Prostate gland (tissue), 2 donors: ENCODE measurements at regions not wholly inside any gene's neighbourhood (a gene's known extent, or its start where the extent isn't known, plus 50 kb on each side); places are given as distances from the start of the nearest gene placed in this dataset.

ENCODE experiments used
- POLR2A ChIP-seq: fragments of 450-650 bp; IDR thresholded peaks from one replicate; pipeline ENCODE4 v1.6.1; 2016; ENCODE audit warnings: antibody characterized with exemption, mild to moderate bottlenecking
- POLR2AphosphoS5 ChIP-seq: sonication (generic); formaldehyde crosslinking; IDR thresholded peaks from one replicate; pipeline ENCODE4 v1.6.1; 2017; ENCODE audit warnings: antibody characterized with exemption
- TF ChIP-seq, protein P1 (sequence below), 4 experiments: fragments of 200-600 bp in 2 of 4; fragments of 450-650 bp in 2 of 4; sonication (generic) in 2 of 4; IDR thresholded peaks; 1 replicate in 3 of 4; 2 replicates in 1 of 4; pipeline ENCODE4 v1.5.1; 2016 to 2019; ENCODE audit warnings: antibody characterized with exemption in 4 of 4, mild to moderate bottlenecking in 2 of 4, moderate library complexity in 2 of 4

DNA sequence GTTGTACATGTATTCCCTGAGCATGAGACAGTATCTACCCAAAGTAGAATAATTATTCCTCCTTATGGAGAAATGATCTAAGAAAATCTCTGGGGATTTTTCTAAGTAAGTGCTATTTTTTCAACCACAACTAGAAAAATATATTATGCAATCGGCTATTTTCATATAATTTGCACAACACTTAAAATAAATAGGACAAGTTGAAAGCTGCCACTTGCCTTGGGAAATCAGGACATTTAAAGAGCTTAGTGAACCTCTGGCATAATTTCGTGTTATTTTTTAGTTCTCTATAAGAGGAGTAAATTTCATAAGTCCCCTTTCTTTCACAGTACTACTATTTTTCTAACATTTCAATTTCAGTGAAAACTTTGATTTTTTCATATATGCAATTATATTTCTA lies 672.1 kb downstream of the OTOL1 start:
- TF ChIP-seq, protein P1, sequence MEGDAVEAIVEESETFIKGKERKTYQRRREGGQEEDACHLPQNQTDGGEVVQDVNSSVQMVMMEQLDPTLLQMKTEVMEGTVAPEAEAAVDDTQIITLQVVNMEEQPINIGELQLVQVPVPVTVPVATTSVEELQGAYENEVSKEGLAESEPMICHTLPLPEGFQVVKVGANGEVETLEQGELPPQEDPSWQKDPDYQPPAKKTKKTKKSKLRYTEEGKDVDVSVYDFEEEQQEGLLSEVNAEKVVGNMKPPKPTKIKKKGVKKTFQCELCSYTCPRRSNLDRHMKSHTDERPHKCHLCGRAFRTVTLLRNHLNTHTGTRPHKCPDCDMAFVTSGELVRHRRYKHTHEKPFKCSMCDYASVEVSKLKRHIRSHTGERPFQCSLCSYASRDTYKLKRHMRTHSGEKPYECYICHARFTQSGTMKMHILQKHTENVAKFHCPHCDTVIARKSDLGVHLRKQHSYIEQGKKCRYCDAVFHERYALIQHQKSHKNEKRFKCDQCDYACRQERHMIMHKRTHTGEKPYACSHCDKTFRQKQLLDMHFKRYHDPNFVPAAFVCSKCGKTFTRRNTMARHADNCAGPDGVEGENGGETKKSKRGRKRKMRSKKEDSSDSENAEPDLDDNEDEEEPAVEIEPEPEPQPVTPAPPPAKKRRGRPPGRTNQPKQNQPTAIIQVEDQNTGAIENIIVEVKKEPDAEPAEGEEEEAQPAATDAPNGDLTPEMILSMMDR (IDR thresholded peaks at IDR 0.05), result no peak
- TF ChIP-seq POLR2AphosphoS5 (no peak), POLR2A (no peak)
